Middle frontal gyrus (tissue), 1 donor: ENCODE measurements at regions not wholly inside any gene's neighbourhood (a gene's known extent, or its start where the extent isn't known, plus 50 kb on each side); places are given as distances from the start of the nearest gene placed in this dataset.
"Not testable (repeated sequence)": the region's sequence is repeated elsewhere in the genome, so short reads cannot be mapped to it uniquely, and the experiment has no call there.

Experiments used
- DNase-seq: peaks from one replicate; pipeline ENCODE4 v3.0.0-alpha.2; 2015; ENCODE audit warnings: low spot score; ENCODE audit errors: extremely low spot score

GRCh38 chr21:35754583-35754982, 305.7 kb downstream of the SETD4 start:
- DNase-seq = no peak

- DNase-seq = no peak
Measured at GRCh38 chr21:35753308-35753707, 307.0 kb downstream of the SETD4 start.

- DNase-seq = no peak
Measured at GRCh38 chr21:35751171-35751570, 309.2 kb downstream of the SETD4 start.

- no peak for DNase-seq
Measured at GRCh38 chr21:35749904-35750303, 310.4 kb downstream of the SETD4 start.

- DNase-seq = no peak
Measured at GRCh38 chr21:35748678-35749314, 311.5 kb downstream of the SETD4 start.

- no peak for DNase-seq
Measured at GRCh38 chr21:35743571-35743970, 316.8 kb downstream of the SETD4 start.

GRCh38 chr21:35738347-35738961, 321.9 kb downstream of the SETD4 start:
- no peak for DNase-seq

GRCh38 chr21:35737899-35738346, 322.4 kb downstream of the SETD4 start:
- DNase-seq = no peak

GRCh38 chr21:35737449-35737848, 322.9 kb downstream of the SETD4 start:
- no peak for DNase-seq

GRCh38 chr21:35732788-35733187, 327.5 kb downstream of the SETD4 start:
- no peak for DNase-seq

GRCh38 chr21:35730325-35730724, 330.0 kb downstream of the SETD4 start:
- no peak for DNase-seq

GRCh38 chr21:35727830-35728229, 332.5 kb downstream of the SETD4 start:
- DNase-seq = no peak

GRCh38 chr21:35724156-35724555, 336.2 kb downstream of the SETD4 start:
- DNase-seq = no peak

GRCh38 chr21:35721701-35722100, 338.6 kb downstream of the SETD4 start:
- no peak for DNase-seq

GRCh38 chr21:35720208-35720731, 340.1 kb downstream of the SETD4 start:
- peak; percentile 16 for DNase-seq

- no peak for DNase-seq
Measured at GRCh38 chr21:35719080-35719479, 341.2 kb downstream of the SETD4 start.

- no peak for DNase-seq
Measured at GRCh38 chr21:35716876-35717565, 343.3 kb downstream of the SETD4 start.

GRCh38 chr21:35713914-35714313, 346.4 kb downstream of the SETD4 start:
- no peak for DNase-seq

GRCh38 chr21:35711661-35712060, 348.7 kb downstream of the SETD4 start:
- DNase-seq = no peak

- DNase-seq = no peak
Measured at GRCh38 chr21:35711213-35711612, 349.1 kb downstream of the SETD4 start.

- not testable (repeated sequence) for DNase-seq
Measured at GRCh38 chr21:35709990-35710389, 350.3 kb downstream of the SETD4 start.

GRCh38 chr21:35705888-35706287, 354.4 kb downstream of the SETD4 start:
- no peak for DNase-seq
